ENCODE measurements at regions not wholly inside any gene's neighbourhood (a gene's known extent, or its start where the extent isn't known, plus 50 kb on each side); places are given as distances from the start of the nearest gene placed in this dataset.

- no peak for FAIRE-seq
Measured at GRCh38 chr12:87836190-87836589, 193.0 kb downstream of the C12orf50 start.

- FAIRE-seq = no peak
Measured at GRCh38 chr12:87828382-87828973, 200.7 kb downstream of the C12orf50 start.

- no peak for FAIRE-seq
Measured at GRCh38 chr12:87827638-87828264, 201.4 kb downstream of the C12orf50 start.

GRCh38 chr12:87822923-87823322 lies 206.3 kb downstream of the C12orf50 start:
- FAIRE-seq = no peak

GRCh38 chr12:87820524-87821202 lies 208.5 kb downstream of the C12orf50 start:
- no peak for FAIRE-seq

- FAIRE-seq = no peak
Measured at GRCh38 chr12:87818441-87818840, 210.8 kb downstream of the C12orf50 start.

- FAIRE-seq = peak; percentile 78
Measured at GRCh38 chr12:87815771-87816585, 213.2 kb downstream of the C12orf50 start.

GRCh38 chr12:87814625-87815024 lies 214.6 kb downstream of the C12orf50 start:
- FAIRE-seq = no peak

GRCh38 chr12:87813476-87814234 lies 215.5 kb downstream of the C12orf50 start:
- FAIRE-seq = no peak

GRCh38 chr12:87812681-87813080 lies 216.5 kb downstream of the C12orf50 start:
- FAIRE-seq = no peak

GRCh38 chr12:87812030-87812429 lies 217.2 kb downstream of the C12orf50 start:
- no peak for FAIRE-seq

GRCh38 chr12:87809916-87810315 lies 219.3 kb downstream of the C12orf50 start:
- FAIRE-seq = no peak

- FAIRE-seq = no peak
Measured at GRCh38 chr12:87807086-87807485, 222.1 kb downstream of the C12orf50 start.

GRCh38 chr12:87806310-87806709 lies 222.9 kb downstream of the C12orf50 start:
- FAIRE-seq = no peak

GRCh38 chr12:87804386-87804785 lies 224.8 kb downstream of the C12orf50 start:
- no peak for FAIRE-seq

GRCh38 chr12:87802721-87803011 lies 226.5 kb downstream of the C12orf50 start:
- no peak for FAIRE-seq

GRCh38 chr12:87801860-87802720 lies 227.1 kb downstream of the C12orf50 start:
- no peak for FAIRE-seq

- no peak for FAIRE-seq
Measured at GRCh38 chr12:87796961-87797516, 232.2 kb downstream of the C12orf50 start.

- no peak for FAIRE-seq
Measured at GRCh38 chr12:87795555-87795954, 233.6 kb downstream of the C12orf50 start.

GRCh38 chr12:87794854-87795253 lies 234.3 kb downstream of the C12orf50 start:
- FAIRE-seq = no peak

- no peak for FAIRE-seq
Measured at GRCh38 chr12:87793131-87793530, 236.1 kb downstream of the C12orf50 start.
